HEK293T (cell line): ENCODE measurements at regions not wholly inside any gene's neighbourhood (a gene's known extent, or its start where the extent isn't known, plus 50 kb on each side); places are given as distances from the start of the nearest gene placed in this dataset.
A peak's percentile ranks its signal among the peaks of the same experiment; 100 is the strongest.

ENCODE experiments used
- CTCF ChIA-PET: fragments of 350-600 bp; formaldehyde crosslinking; extraction: SDS; loops from one replicate; lab custom pipeline; 2021; ENCODE audit warnings: antibody characterized with exemption, inconsistent platforms; lab: Yijun Ruan, JAX
- POLR2A ChIA-PET: fragments of 350-600 bp; formaldehyde crosslinking; extraction: SDS; loops from one replicate; lab custom pipeline; 2020; ENCODE audit warnings: antibody characterized with exemption, inconsistent platforms; lab: Yijun Ruan, JAX
- DNase-seq: peaks from one replicate; pipeline ENCODE4 v3.0.0; 2012; ENCODE audit warnings: mixed read lengths; ENCODE audit errors: extremely low spot score
- ARNT ChIP-seq: fragments of 450-650 bp; IDR thresholded peaks from 2 replicates; pipeline ENCODE4 v1.6.1; 2017; ENCODE audit warnings: mild to moderate bottlenecking
- BHLHE40 ChIP-seq: fragments of 450-650 bp; IDR thresholded peaks from 2 replicates; pipeline ENCODE4 v1.6.1; 2016; ENCODE audit warnings: mild to moderate bottlenecking, moderate library complexity, borderline replicate concordance
- CTBP1 ChIP-seq: fragments of 450-650 bp; IDR thresholded peaks from 2 replicates; pipeline ENCODE4 v1.6.1; 2016; ENCODE audit warnings: borderline replicate concordance
- ELF4 ChIP-seq: fragments of 450-650 bp; IDR thresholded peaks from 2 replicates; pipeline ENCODE4 v1.6.1; 2017; ENCODE audit warnings: antibody characterized with exemption
- FOXA1 ChIP-seq: fragments of 450-650 bp; IDR thresholded peaks from 2 replicates; pipeline ENCODE4 v1.6.1; 2016; ENCODE audit warnings: mild to moderate bottlenecking
- FOXK2 ChIP-seq: fragments of 450-650 bp; IDR thresholded peaks from 2 replicates; pipeline ENCODE4 v1.6.1; 2016; ENCODE audit warnings: mild to moderate bottlenecking
- FOXM1 ChIP-seq: fragments of 450-650 bp; IDR thresholded peaks from 2 replicates; pipeline ENCODE4 v1.6.1; 2017; ENCODE audit warnings: mild to moderate bottlenecking, borderline replicate concordance
- HDGF ChIP-seq: fragments of 450-650 bp; IDR thresholded peaks from 2 replicates; pipeline ENCODE4 v1.6.1; 2017; ENCODE audit warnings: antibody characterized with exemption, borderline replicate concordance
- L3MBTL2 ChIP-seq: fragments of 450-650 bp; conservative IDR thresholded peaks from 2 replicates; pipeline ENCODE4 v1.6.1; 2016; ENCODE audit warnings: mild to moderate bottlenecking
- LEF1 ChIP-seq: fragments of 450-650 bp; IDR thresholded peaks from 2 replicates; pipeline ENCODE4 v1.6.1; 2017; ENCODE audit warnings: mild to moderate bottlenecking, borderline replicate concordance
- NFRKB ChIP-seq: fragments of 450-650 bp; IDR thresholded peaks from 2 replicates; pipeline ENCODE4 v1.6.1; 2016; ENCODE audit warnings: mild to moderate bottlenecking, moderate library complexity
- SP1 ChIP-seq: fragments of 450-650 bp; IDR thresholded peaks from 2 replicates; pipeline ENCODE4 v1.6.1; 2017
- SUZ12 ChIP-seq: fragments of 450-650 bp; IDR thresholded peaks from 2 replicates; pipeline ENCODE4 v1.6.1; 2016; ENCODE audit warnings: mild to moderate bottlenecking
- TARDBP ChIP-seq: fragments of 450-650 bp; IDR thresholded peaks from 2 replicates; pipeline ENCODE4 v1.6.1; 2016
- ZNF384 ChIP-seq: fragments of 450-650 bp; IDR thresholded peaks from 2 replicates; pipeline ENCODE4 v1.6.1; 2016
- TF ChIP-seq, protein P1 (sequence below): fragments of 450-650 bp; IDR thresholded peaks from 2 replicates; pipeline ENCODE4 v1.6.1; 2016

GRCh38 chr20:40476461-40476860, 212.6 kb downstream of the MAFB start:
- no peak for DNase-seq
- ChIA-PET POLR2A (no interaction called here), CTCF (no interaction called here)
- TF ChIP-seq HDGF (no peak), NFRKB (no peak), TARDBP (no peak), SP1 (no peak), FOXA1 (no peak), ZNF384 (no peak), LEF1 (no peak), L3MBTL2 (no peak), SUZ12 (no peak), BHLHE40 (no peak), ARNT (no peak), FOXM1 (no peak), CTBP1 (no peak), FOXK2 (no peak), ELF4 (no peak)
- TF ChIP-seq, protein P1, sequence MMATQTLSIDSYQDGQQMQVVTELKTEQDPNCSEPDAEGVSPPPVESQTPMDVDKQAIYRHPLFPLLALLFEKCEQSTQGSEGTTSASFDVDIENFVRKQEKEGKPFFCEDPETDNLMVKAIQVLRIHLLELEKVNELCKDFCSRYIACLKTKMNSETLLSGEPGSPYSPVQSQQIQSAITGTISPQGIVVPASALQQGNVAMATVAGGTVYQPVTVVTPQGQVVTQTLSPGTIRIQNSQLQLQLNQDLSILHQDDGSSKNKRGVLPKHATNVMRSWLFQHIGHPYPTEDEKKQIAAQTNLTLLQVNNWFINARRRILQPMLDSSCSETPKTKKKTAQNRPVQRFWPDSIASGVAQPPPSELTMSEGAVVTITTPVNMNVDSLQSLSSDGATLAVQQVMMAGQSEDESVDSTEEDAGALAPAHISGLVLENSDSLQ = no peak

GRCh38 chr20:40472905-40473304, 216.1 kb downstream of the MAFB start:
- no peak for TF ChIP-seq BHLHE40
- no peak for TF ChIP-seq FOXK2
- TF ChIP-seq ZNF384 = no peak
- no peak for TF ChIP-seq ARNT
- no peak for TF ChIP-seq FOXM1
- TF ChIP-seq, protein P1 = no peak
- no peak for TF ChIP-seq LEF1
- no peak for TF ChIP-seq CTBP1
- no peak for TF ChIP-seq SUZ12
- no peak for TF ChIP-seq NFRKB
- no peak for TF ChIP-seq FOXA1
- DNase-seq = no peak
- CTCF ChIA-PET = no interaction called here
- POLR2A ChIA-PET = no interaction called here

DNA sequence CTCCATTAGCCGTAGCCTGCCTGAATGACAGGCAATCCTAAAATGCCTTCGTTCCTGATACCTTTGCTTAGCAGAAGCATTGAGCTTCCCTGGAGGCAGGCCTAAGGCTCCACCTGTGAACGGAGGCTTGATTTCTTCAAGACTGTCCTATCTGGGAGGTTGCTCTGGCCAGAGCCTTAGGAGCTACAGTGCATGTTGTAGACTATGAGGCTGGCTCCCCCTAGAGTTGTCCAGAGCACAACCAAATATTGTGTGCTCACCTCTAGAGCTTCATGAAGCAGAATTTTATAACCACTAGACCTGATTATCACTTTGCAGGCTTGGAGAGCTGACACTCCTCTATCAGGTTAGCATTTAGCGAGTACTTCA, 217.8 kb downstream of the MAFB start:
- peak; percentile 13 for DNase-seq
- CTCF ChIA-PET = interaction anchor here (0.7 kb wide), 1 partner anchor 83 kb away, joined by 3 read pairs; no protein-coding TSS in a partner anchor
- no peak for TF ChIP-seq CTBP1
- no peak for TF ChIP-seq L3MBTL2
- TF ChIP-seq ZNF384 = no peak
- TF ChIP-seq ELF4 = no peak
- TF ChIP-seq SUZ12 = no peak
- no peak for TF ChIP-seq FOXM1
- POLR2A ChIA-PET = no interaction called here

- ChIA-PET POLR2A (no interaction called here), CTCF (no interaction called here)
- DNase-seq = no peak
- no peak for TF ChIP-seq FOXK2
- no peak for TF ChIP-seq ARNT
- no peak for TF ChIP-seq ELF4
- no peak for TF ChIP-seq SUZ12
- no peak for TF ChIP-seq NFRKB
- TF ChIP-seq, protein P1 = no peak
- no peak for TF ChIP-seq FOXA1
- TF ChIP-seq HDGF = no peak
- no peak for TF ChIP-seq CTBP1
- no peak for TF ChIP-seq L3MBTL2
- TF ChIP-seq SP1 = no peak
- TF ChIP-seq ZNF384 = no peak
Observed at GRCh38 chr20:40470445-40471260, 218.4 kb downstream of the MAFB start.

DNA sequence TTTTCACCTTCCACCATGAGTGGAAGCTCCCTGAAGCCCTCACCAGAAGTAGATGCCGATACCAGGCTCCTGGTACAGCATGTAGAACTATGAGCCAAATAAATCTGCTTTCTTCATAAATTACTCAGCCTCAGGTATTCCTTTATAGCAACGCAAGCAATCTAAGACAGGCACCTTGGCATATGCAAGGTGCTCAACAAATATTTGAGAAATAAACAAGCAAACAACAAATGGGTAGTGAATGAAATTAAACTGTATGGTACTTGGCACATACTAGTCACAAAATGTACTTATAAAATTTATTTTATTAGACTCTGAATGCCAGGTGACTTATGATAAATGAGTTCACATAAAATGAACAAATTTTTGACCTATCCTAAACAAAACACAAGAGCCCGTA, 220.3 kb downstream of the MAFB start:
- no peak for DNase-seq
- ChIA-PET CTCF (no interaction called here), POLR2A (no interaction called here)
- TF ChIP-seq FOXA1 (no peak), ARNT (no peak), LEF1 (no peak), SUZ12 (no peak), FOXK2 (no peak), CTBP1 (no peak), ELF4 (no peak), NFRKB (no peak), FOXM1 (no peak), SP1 (no peak), ZNF384 (no peak)
- TF ChIP-seq, protein P1 = no peak
